ENCODE measurements at regions not wholly inside any gene's neighbourhood (a gene's known extent, or its start where the extent isn't known, plus 50 kb on each side); places are given as distances from the start of the nearest gene placed in this dataset.

- intact Hi-C loops (cut with DNase I; ENCODE audit: low total_unique reads) (loop anchor here (10.0 kb wide), 1 partner anchor 1157 kb away; no protein-coding TSS in a partner anchor), in situ Hi-C loops (cut with MboI; ENCODE audit: low pct_ligation_motif_present in 1 of 4, low pct_unique_long_range_greater_than_20kb in 1 of 4, low sequenced_read_pairs in 3 of 4) (no loop called here)
- DNase-seq, result no peak
- no peak overlapping the region for H3K4me3 ChIP-seq
- TF ChIP-seq EP300 (IDR thresholded peaks at IDR 0.05; ENCODE audit: low read depth) (no peak), POLR2AphosphoS5 (IDR thresholded peaks at IDR 0.05) (no peak), POLR2A (IDR thresholded peaks at IDR 0.05) (no peak), CTCF (IDR thresholded peaks at IDR 0.05) (no peak)
- no peaks in the 10 kb centered on the region for H3K27me3 ChIP-seq
- H3K27ac ChIP-seq, result no peak overlapping the region
- H3K9me3 ChIP-seq, result no peaks in the 10 kb centered on the region
- H3K36me3 ChIP-seq, result no peaks in the 10 kb centered on the region
- no peaks in the 10 kb centered on the region for H3K4me1 ChIP-seq
Measured at GRCh38 chrX:110578270-110578669, 217.3 kb downstream of the CHRDL1 start.

- TF ChIP-seq POLR2A (IDR thresholded peaks at IDR 0.05) (no peak), EP300 (IDR thresholded peaks at IDR 0.05; ENCODE audit: low read depth) (no peak), POLR2AphosphoS5 (IDR thresholded peaks at IDR 0.05) (no peak), CTCF (IDR thresholded peaks at IDR 0.05) (no peak)
Measured at GRCh38 chrX:110584083-110584482, 211.5 kb downstream of the CHRDL1 start.

GRCh38 chrX:110588164-110588563, 207.5 kb downstream of the CHRDL1 start:
- H3K4me1 ChIP-seq, result no peaks in the 10 kb centered on the region

More at GRCh38 chrX:110584083-110584482, 211.5 kb downstream of the CHRDL1 start:
- no peak for DNase-seq
- no peak overlapping the region for H3K27ac ChIP-seq
- H3K36me3 ChIP-seq, result no peaks in the 10 kb centered on the region
- intact Hi-C loops (cut with DNase I; ENCODE audit: low total_unique reads), result no loop called here
- no peaks in the 10 kb centered on the region for H3K9me3 ChIP-seq
- 58 to 83% methylated on average over 1 to 3 of the region's 3 CpGs for WGBS, 2 donors (ENCODE audit: low coverage in 1 of 2)
- H3K4me3 ChIP-seq, result no peak overlapping the region
- H3K4me1 ChIP-seq, result no peaks in the 10 kb centered on the region
- in situ Hi-C loops (cut with MboI; ENCODE audit: low pct_ligation_motif_present in 1 of 4, low pct_unique_long_range_greater_than_20kb in 1 of 4, low sequenced_read_pairs in 3 of 4), result no loop called here
- no peaks in the 10 kb centered on the region for H3K27me3 ChIP-seq

DNA sequence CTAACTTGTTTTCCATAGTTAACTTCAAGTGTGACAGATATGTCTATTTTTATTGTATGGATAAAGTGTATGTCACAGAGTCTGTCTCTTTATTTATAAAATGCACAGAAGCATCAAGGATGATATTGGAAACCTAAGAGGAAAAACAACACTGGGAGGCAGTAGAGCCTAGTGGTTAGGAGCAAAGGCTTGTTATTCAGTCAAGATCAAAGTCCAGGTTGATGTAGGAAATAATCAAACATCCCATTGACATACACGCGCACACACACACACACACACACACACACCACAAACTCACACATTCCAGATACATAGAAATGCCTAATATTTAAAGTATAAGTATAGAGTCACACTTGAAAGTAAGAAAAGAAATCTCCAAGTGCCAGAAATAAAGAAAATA, 206.8 kb downstream of the CHRDL1 start:
- Histone ChIP-seq H3K4me3 (no peak overlapping the region), H3K27ac (no peak overlapping the region), H3K36me3 (no peaks in the 10 kb centered on the region), H3K9me3 (no peaks in the 10 kb centered on the region), H3K4me1 (no peaks in the 10 kb centered on the region), H3K27me3 (no peaks in the 10 kb centered on the region)
- TF ChIP-seq POLR2AphosphoS5 (IDR thresholded peaks at IDR 0.05), result no peak
- no peak for TF ChIP-seq EP300 (IDR thresholded peaks at IDR 0.05; ENCODE audit: low read depth)
- TF ChIP-seq CTCF (IDR thresholded peaks at IDR 0.05), result no peak
- TF ChIP-seq POLR2A (IDR thresholded peaks at IDR 0.05), result no peak
- 52% methylated on average over 2 of the region's 2 CpGs; no CpG with 5 or more reads in 1 of the 2 donors for WGBS, 2 donors (ENCODE audit: low coverage in 1 of 2)
- DNase-seq, result no peak
- intact Hi-C loops (cut with DNase I; ENCODE audit: low total_unique reads) (no loop called here), in situ Hi-C loops (cut with MboI; ENCODE audit: low pct_ligation_motif_present in 1 of 4, low pct_unique_long_range_greater_than_20kb in 1 of 4, low sequenced_read_pairs in 3 of 4) (no loop called here)

More at GRCh38 chrX:110588164-110588563, 207.5 kb downstream of the CHRDL1 start:
- Histone ChIP-seq H3K4me3 (no peak overlapping the region), H3K9me3 (no peaks in the 10 kb centered on the region), H3K27ac (no peak overlapping the region), H3K27me3 (no peaks in the 10 kb centered on the region), H3K36me3 (no peaks in the 10 kb centered on the region)
- TF ChIP-seq EP300 (IDR thresholded peaks at IDR 0.05; ENCODE audit: low read depth), result no peak
- TF ChIP-seq POLR2A (IDR thresholded peaks at IDR 0.05), result no peak
- TF ChIP-seq CTCF (IDR thresholded peaks at IDR 0.05), result no peak
- intact Hi-C loops (cut with DNase I; ENCODE audit: low total_unique reads) (no loop called here), in situ Hi-C loops (cut with MboI; ENCODE audit: low pct_ligation_motif_present in 1 of 4, low pct_unique_long_range_greater_than_20kb in 1 of 4, low sequenced_read_pairs in 3 of 4) (no loop called here)
- no peak for DNase-seq
- 20 to 24% methylated on average over 1 to 2 of the region's 2 CpGs for WGBS, 2 donors (ENCODE audit: low coverage in 1 of 2)

Data from transverse colon (tissue), 4 donors.